GM13976 (cell line): ENCODE measurements at regions not wholly inside any gene's neighbourhood (a gene's known extent, or its start where the extent isn't known, plus 50 kb on each side); places are given as distances from the start of the nearest gene placed in this dataset.

Source experiments
- DNase-seq: peaks from one replicate; pipeline ENCODE4 v3.0.0; 2012; ENCODE audit warnings: low spot score
- in situ Hi-C: fragments of 300-500 bp; cut with MboI; formaldehyde crosslinking; loops from one replicate; pipeline ENCODE4 v1.12.0; 2022; ENCODE audit warnings: low sequenced_read_pairs, mixed read lengths, inconsistent platforms; ENCODE audit not compliant: unreplicated experiment
- TF ChIP-seq, protein P1 (sequence below): IDR thresholded peaks from 2 replicates; pipeline ENCODE4 v1.5.1; 2012; ENCODE audit warnings: borderline replicate concordance, mild to moderate bottlenecking; ENCODE audit not compliant: insufficient read depth; ENCODE audit errors: extremely low read depth, missing control alignments, control extremely low read depth

DNA sequence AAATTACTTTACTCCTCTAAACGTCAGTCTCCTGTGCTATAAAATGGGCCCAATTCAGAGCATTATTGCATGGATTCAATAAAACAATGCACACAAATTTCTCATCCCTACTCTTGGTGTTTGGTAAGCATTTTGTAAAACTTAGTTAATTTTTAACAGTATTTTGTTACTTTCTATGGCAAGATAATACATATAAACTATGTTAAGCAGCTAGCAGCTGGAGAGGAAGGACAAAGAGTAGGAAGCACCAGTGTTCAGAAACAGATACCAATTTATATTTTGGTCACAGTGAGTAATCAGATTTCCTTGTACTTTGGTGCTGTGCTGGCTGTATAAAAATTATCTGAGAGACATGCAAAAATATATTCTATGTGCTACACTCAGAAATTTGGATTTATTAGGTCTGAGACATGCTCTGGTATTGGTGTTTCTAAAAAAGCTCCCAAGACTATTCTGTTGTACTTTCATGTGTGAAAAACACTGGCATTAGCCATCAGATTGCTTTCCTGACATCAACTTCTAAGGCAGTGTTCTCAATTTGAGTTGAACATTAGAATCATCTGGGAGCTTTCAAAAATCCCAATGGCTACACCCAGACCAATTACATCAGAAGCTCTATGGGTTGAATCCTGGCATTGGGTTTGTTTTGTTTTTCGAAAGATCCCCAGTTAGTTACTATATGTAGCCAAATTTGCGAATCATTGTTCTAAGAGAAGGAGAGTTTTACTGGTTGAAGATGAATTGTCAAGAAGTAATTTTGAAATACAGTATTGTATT is 100.3 kb upstream of the C1orf87 start:
- in situ Hi-C loops = no loop called here
- TF ChIP-seq, protein P1, sequence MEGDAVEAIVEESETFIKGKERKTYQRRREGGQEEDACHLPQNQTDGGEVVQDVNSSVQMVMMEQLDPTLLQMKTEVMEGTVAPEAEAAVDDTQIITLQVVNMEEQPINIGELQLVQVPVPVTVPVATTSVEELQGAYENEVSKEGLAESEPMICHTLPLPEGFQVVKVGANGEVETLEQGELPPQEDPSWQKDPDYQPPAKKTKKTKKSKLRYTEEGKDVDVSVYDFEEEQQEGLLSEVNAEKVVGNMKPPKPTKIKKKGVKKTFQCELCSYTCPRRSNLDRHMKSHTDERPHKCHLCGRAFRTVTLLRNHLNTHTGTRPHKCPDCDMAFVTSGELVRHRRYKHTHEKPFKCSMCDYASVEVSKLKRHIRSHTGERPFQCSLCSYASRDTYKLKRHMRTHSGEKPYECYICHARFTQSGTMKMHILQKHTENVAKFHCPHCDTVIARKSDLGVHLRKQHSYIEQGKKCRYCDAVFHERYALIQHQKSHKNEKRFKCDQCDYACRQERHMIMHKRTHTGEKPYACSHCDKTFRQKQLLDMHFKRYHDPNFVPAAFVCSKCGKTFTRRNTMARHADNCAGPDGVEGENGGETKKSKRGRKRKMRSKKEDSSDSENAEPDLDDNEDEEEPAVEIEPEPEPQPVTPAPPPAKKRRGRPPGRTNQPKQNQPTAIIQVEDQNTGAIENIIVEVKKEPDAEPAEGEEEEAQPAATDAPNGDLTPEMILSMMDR = no peak
- DNase-seq = no peak

DNA sequence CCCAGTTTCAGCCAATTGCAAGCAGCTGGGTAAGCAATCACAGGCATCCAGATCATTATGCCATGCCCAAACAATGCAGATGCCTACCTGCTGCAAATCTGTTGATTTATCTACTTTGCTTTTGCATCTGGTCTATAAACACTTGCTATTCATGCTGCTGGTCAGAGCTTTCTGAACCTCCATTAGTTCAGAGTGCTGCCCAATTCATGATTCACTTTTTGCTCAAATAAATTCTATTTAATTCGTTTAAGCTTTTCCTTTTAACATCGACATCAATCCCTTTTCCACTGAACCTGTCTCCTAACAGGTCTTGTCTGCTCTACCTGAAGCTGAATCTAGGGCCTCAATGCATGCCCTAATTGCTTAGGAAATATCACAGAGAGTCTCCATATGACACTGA is 99.4 kb upstream of the C1orf87 start:
- in situ Hi-C loops = no loop called here
- TF ChIP-seq, protein P1 = no peak
- no peak for DNase-seq

DNA sequence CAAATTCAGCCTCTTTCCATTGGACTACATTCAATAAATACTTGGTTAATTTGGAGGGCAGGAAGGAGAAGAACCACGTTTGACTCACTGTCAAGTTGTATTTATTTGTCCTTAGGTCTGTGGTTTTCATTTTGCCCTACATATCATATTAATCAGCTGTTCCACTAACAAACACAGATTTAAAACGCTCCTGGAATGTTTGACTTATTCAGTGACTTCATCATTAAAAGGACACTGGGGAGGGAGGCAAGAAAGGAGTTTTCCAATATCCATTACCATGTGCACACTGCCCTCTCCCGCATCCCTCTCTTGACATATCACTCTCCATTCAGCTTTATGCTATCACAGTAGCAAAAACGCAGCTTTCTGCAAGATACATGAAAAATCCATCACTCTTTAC is 98.2 kb upstream of the C1orf87 start:
- no peak for DNase-seq
- in situ Hi-C loops = no loop called here
- TF ChIP-seq, protein P1 = no peak

DNA sequence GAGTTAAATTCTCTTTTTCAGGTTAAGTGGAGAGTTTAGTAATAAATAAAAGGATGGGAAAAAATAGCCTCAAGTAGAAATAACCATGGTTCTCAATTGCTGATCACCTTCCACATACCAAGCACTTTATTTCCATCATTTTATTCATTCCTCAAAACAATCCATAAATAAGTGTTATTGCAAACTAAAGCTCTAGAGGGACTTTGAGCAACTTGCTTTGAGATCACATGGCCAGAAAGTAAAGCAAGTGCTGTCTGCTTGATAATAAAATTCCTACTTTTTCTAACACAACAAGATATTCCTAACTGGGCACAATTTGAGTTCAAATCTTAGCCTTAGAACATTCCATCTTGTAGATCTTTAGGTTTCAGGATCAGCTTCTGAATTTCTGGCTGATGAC is 97.1 kb upstream of the C1orf87 start:
- TF ChIP-seq, protein P1 = no peak
- in situ Hi-C loops = no loop called here
- no peak for DNase-seq

DNA sequence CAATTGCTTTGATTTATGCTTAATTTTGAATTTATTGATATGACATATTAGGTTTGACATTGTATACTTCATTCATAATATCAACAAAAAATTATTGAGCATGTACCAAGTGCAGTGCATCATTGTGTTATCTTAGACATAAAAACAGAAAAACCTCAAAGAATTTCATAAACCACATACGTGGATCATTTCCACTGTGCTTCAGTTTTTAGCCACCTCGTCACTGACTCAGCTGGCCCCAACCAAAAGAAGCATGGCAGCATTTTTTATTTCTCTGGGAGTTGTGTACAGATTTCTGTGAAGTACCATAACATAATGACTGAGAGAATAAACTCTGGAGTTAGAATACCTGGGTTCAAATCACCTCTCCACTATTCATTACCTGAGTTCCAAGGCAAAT is 95.6 kb upstream of the C1orf87 start:
- in situ Hi-C loops = no loop called here
- no peak for DNase-seq
- TF ChIP-seq, protein P1 = no peak

DNA sequence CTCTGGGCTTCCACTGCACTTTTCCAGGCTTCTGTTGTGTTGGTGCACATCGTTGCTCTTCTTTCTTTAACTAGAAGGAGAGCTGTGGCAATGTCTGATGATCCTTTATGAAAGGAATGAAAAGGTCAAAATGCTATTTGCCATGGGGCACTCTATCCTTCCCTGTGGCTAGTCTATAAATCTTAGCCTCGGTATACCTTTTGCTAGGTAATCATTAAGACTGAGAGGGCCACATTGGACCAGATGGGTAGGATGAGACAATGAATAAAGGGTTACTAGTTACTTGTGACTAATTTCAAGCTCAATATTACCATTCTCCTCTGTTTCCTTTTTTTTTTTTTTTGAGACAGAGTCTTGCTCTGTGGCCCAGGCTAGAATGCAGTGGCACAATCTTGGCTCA is 89.4 kb upstream of the C1orf87 start:
- in situ Hi-C loops = no loop called here
- TF ChIP-seq, protein P1 = no peak
- no peak for DNase-seq
